GM19467 (cell line): ENCODE measurements at regions not wholly inside any gene's neighbourhood (a gene's known extent, or its start where the extent isn't known, plus 50 kb on each side); places are given as distances from the start of the nearest gene placed in this dataset.

Experiments
- ATAC-seq: cut with Tn5 transposase; IDR thresholded peaks from one replicate; pipeline ENCODE4 v1.9.1; 2021; ENCODE audit warnings: mild to moderate bottlenecking, moderate library complexity; ENCODE audit not compliant: unreplicated experiment

- no peak for ATAC-seq
Measured at GRCh38 chr7:45349090-45349489, 191.5 kb downstream of the RAMP3 start.

GRCh38 chr7:45350896-45351295, 193.3 kb downstream of the RAMP3 start:
- no peak for ATAC-seq

- no peak for ATAC-seq
Measured at GRCh38 chr7:45358287-45358686, 200.7 kb downstream of the RAMP3 start.

DNA sequence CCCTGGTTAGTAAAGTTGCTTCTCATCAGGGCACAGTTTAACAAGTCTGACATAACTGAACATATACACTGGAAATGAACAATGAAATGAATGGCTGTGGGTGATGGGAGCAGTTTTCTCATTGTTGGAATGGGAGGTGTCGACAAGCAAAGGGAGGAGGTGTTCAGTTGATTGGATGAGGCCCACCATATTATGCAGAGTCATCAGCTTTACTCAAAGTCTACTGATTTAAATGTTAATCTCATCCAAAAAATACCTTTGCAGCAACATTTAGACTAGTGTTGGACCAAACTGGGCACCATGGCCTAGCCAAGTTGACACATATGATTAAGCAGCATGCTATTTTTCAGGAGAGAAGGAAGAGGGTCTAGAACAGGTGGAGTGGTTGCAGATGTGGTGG, 201.7 kb downstream of the RAMP3 start:
- ATAC-seq: no peak

GRCh38 chr7:45359776-45360175, 202.2 kb downstream of the RAMP3 start:
- no peak for ATAC-seq

- no peak for ATAC-seq
Measured at GRCh38 chr7:45363669-45364068, 206.1 kb downstream of the RAMP3 start.

DNA sequence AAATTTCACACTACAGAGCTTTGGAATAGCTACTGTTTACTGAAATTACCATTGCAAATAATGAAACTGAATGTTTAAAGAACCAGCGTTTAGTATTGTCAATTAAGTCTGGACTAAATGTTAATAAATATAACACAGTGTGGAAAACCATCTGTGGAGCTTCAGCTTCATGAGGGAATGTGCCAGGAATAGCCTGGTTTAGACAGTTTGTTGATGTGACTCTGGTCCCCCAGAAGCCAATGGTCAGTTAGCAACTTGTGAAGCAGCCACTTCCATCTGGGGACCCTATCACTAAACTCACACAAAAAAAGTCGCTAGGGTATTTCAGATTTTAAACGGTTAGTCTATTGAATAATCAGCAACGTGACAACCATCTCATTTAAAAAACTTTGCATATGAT, 207.8 kb downstream of the RAMP3 start:
- no peak for ATAC-seq

- ATAC-seq: no peak
Measured at GRCh38 chr7:45366475-45366874, 207.7 kb upstream of the ADCY1 start.

DNA sequence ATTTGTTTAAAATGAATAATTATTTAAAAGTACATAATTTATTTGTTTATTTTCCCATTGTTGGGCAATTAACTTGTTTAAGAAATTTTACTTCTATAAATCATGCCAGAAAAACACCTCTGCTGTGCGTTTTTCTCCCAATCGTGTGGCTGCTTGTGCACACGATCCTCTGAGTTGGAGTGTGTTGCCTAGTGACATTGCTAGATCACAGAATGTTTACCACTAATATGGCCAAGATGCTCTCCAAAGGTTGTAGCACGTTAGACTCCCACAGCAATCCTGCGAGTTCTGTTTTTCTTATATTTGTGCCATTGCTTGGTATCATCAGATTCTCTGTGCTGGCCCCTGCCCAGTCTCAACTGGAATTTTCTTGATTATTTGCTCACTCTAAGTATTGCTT, 207.1 kb upstream of the ADCY1 start:
- no peak for ATAC-seq

GRCh38 chr7:45368129-45368807, 205.9 kb upstream of the ADCY1 start:
- ATAC-seq: no peak

- no peak for ATAC-seq
Measured at GRCh38 chr7:45384499-45384898, 189.7 kb upstream of the ADCY1 start.

DNA sequence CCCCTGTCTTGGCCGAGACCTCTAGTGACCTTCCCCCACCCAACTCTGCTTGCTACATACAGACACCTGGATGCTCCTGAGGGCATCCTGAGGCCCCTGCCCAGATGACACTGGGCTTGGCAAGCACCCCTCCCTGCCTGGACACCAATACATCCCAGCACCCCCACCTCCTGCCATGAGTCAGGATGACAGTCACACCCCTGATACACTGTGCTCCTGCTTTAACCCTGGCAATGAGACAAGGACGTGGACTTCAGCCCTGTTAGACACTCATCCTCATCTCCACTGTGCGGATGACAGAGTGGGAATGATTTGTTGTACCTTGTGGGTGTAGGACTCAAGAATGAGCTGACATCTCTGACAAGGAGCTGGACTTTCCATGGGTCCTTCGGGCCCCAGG, 186.3 kb upstream of the ADCY1 start:
- no peak for ATAC-seq

- no peak for ATAC-seq
Measured at GRCh38 chr7:45389073-45389872, 184.9 kb upstream of the ADCY1 start.

DNA sequence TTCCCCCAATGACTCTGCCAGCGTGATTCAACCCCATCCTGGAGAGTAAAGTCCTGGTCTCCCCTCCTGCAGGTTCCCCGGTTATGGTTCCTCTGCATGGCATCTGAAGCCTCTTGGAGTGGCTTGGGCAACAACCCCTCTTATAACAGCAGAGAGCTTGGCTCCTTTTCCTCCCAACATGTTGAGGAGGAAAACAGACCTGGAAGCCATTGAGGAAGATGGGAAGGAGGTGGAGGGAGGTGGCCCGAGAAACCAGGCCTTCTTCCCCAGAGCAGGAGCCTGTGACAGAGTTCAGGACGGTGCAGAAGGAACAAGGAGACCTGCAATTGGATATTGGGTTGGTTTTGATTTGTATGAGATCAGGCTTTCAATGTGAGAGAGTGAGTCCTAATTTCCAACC, 184.0 kb upstream of the ADCY1 start:
- no peak for ATAC-seq

- no peak for ATAC-seq
Measured at GRCh38 chr7:45390731-45391130, 183.4 kb upstream of the ADCY1 start.

DNA sequence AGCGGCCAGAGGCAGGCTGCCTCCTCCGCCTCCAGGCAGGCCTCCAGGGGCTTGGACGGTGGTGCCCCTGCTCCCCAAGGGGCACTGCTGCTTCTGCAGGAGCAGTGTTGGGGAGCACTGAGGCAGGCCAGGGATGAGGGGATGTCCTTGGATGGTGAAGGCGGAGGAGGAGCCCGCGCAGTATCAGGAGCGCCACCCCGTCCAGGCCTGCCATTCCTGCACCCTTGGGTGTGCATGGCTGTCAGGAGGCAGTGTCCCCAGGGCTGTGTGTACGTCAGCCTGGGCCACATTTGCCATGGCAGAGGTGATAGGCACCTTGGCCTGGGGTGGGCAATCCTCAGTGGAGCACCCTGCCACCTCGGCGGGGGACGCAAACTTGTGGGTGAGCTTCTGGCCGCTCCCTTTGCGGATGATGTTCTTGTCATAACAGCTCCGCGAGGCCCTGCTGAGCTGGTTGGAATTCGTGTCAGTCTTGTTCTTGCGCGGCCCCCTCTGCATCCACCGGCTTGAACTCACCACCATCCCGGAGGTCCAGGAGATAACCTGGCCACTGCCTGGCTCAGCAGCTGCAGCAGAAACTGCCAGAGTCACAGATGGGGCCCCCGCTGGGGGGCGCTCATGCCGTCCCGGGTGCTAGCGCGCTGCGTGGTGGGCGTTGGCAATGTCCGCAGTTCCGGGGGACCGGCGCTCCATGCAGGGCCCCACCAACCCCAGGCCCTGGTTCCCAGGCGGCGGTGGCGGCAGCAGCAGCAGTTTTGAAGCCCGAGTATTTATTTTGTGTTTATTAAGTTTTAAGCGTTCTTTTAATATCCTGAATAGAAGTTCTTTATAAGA, 182.3 kb upstream of the ADCY1 start:
- no peak for ATAC-seq

DNA sequence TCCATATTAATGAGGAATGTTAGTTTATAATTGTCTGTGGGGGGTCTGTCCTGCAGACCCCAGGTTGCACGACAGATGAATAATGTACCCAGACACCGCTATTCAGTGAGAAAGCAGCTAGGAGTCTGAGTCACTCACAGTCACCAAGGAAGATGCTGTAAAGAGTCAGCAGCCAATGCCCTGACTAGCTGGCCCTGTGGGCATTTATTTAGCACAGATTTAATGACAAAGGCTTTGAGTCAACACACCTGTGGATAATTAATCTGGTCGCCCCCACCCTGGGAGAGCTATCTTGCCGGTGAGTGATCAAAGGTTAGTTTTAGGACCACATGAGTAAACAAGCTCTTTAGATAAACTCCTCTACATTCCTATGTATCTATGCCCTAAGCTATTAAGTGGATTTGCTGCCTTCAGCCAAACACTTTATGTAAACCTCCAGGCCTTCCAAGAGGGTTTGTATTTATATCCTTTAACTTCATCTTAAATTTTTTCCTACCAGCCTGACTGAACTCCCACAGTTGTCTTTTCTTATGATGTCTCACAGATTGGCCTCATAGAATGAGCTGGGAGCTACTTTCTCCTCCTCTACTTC, 180.0 kb upstream of the ADCY1 start:
- ATAC-seq: no peak

- ATAC-seq: no peak
Measured at GRCh38 chr7:45399069-45399468, 175.1 kb upstream of the ADCY1 start.

DNA sequence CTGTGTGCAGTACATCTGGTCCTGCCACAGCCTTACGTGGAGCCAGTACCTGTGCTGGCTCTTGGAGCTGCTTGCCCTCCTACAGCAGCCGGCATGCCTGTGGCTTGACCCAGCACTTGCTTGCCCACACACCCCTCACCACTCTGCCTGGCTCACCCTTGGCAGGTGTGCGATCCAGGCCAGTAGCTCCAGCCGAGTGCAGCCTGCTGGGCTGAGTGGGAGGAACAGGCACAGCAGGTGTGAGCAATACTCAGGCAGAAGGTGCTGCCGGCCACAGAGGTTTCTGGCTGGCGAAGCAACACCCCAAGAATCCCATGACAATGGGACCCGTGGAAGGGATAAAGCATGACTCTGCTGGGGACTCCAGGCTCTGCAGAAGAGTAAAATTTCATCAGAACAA, 173.5 kb upstream of the ADCY1 start:
- ATAC-seq: no peak

DNA sequence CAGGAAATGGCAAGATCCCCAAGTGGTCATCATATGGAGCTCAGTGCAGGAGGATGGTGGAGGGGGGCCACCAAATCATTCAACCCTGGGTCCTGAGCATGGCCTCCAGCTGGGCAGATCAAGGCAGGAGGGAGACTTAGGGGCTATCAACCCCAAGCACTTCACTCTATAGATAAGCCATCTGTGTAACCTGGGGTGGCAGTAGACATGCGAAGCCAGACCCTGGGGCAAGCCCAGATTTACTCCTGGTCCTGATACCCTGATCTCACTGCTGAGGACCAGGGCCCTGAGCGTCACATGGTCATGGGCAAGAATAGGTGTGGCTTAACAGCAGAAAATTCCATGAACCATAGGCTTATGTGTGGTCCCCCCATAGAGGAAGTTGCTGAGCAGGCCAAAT, 173.0 kb upstream of the ADCY1 start:
- ATAC-seq: no peak

GRCh38 chr7:45401851-45402250, 172.3 kb upstream of the ADCY1 start:
- ATAC-seq: no peak
